GM18520 (cell line): ENCODE measurements at regions not wholly inside any gene's neighbourhood (a gene's known extent, or its start where the extent isn't known, plus 50 kb on each side); places are given as distances from the start of the nearest gene placed in this dataset.
"Not testable (repeated sequence)": the region's sequence is repeated elsewhere in the genome, so short reads cannot be mapped to it uniquely, and the experiment has no call there.

Experiments used
- ATAC-seq: cut with Tn5 transposase; IDR thresholded peaks from one replicate; pipeline ENCODE4 v1.9.1; 2021; ENCODE audit not compliant: unreplicated experiment

GRCh38 chr3:40878464-40878905, 320.8 kb upstream of the CTNNB1 start:
- ATAC-seq, result no peak

GRCh38 chr3:40885430-40885829, 313.9 kb upstream of the CTNNB1 start:
- ATAC-seq, result no peak

- no peak for ATAC-seq
Observed at GRCh38 chr3:40886660-40887425, 312.5 kb upstream of the CTNNB1 start.

- ATAC-seq, result no peak
Observed at GRCh38 chr3:40891186-40891585, 308.1 kb upstream of the CTNNB1 start.

- no peak for ATAC-seq
Observed at GRCh38 chr3:40895109-40895508, 304.2 kb upstream of the CTNNB1 start.

- no peak for ATAC-seq
Observed at GRCh38 chr3:40899286-40899712, 300.0 kb upstream of the CTNNB1 start.

GRCh38 chr3:40901298-40901697, 298.0 kb upstream of the CTNNB1 start:
- ATAC-seq, result no peak

- no peak for ATAC-seq
Observed at GRCh38 chr3:40901796-40902195, 297.5 kb upstream of the CTNNB1 start.

- not testable (repeated sequence) for ATAC-seq
Observed at GRCh38 chr3:40907907-40908465, 291.3 kb upstream of the CTNNB1 start.

GRCh38 chr3:40908612-40909011, 290.7 kb upstream of the CTNNB1 start:
- no peak for ATAC-seq

GRCh38 chr3:40911264-40911663, 288.0 kb upstream of the CTNNB1 start:
- ATAC-seq, result no peak

- no peak for ATAC-seq
Observed at GRCh38 chr3:40911928-40912327, 287.4 kb upstream of the CTNNB1 start.

- ATAC-seq, result no peak
Observed at GRCh38 chr3:40912461-40912860, 286.8 kb upstream of the CTNNB1 start.

GRCh38 chr3:40913192-40913591, 286.1 kb upstream of the CTNNB1 start:
- no peak for ATAC-seq

GRCh38 chr3:40913641-40914040, 285.7 kb upstream of the CTNNB1 start:
- ATAC-seq, result no peak

- ATAC-seq, result no peak
Observed at GRCh38 chr3:40914475-40914874, 284.8 kb upstream of the CTNNB1 start.

GRCh38 chr3:40915346-40915865, 283.9 kb upstream of the CTNNB1 start:
- ATAC-seq, result no peak

- peak; percentile 65 for ATAC-seq
Observed at GRCh38 chr3:40920041-40920440, 279.3 kb upstream of the CTNNB1 start.

GRCh38 chr3:40921251-40921650, 278.1 kb upstream of the CTNNB1 start:
- ATAC-seq, result no peak

GRCh38 chr3:40923143-40923542, 276.2 kb upstream of the CTNNB1 start:
- no peak for ATAC-seq

- no peak for ATAC-seq
Observed at GRCh38 chr3:40923651-40924050, 275.7 kb upstream of the CTNNB1 start.

GRCh38 chr3:40924559-40925141, 274.7 kb upstream of the CTNNB1 start:
- ATAC-seq, result no peak
